ENCODE measurements at regions not wholly inside any gene's neighbourhood (a gene's known extent, or its start where the extent isn't known, plus 50 kb on each side); places are given as distances from the start of the nearest gene placed in this dataset.

DNA sequence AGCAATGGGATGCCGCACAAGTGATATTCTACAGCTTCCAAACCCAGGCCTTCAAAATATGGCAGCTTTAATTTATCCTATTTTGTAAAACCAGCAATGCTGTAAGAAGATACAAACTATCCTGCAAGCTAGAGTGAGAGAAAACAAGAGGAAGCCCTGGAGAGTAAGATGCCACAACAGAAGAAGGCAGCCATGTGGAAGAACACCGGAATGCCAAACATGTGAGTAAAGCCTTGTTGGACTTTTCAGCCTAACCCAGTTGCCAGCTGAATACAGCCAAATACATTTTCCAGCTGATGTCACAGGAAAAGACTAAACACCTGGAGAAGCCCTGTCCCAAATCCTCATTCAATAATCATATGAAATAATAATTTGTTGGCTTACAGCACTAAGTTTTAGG lies 1115.1 kb upstream of the CADM2 start:
- TF ChIP-seq CTCF (IDR thresholded peaks at IDR 0.05) (no peak), POLR2A (IDR thresholded peaks at IDR 0.05) (no peak)
